NCI-H2171 (cell line): ENCODE measurements at regions not wholly inside any gene's neighbourhood (a gene's known extent, or its start where the extent isn't known, plus 50 kb on each side); places are given as distances from the start of the nearest gene placed in this dataset.

Experiments
- DNase-seq: peaks from one replicate; lab custom pipeline; 2025; lab: John Stamatoyannopoulos, UW

DNA sequence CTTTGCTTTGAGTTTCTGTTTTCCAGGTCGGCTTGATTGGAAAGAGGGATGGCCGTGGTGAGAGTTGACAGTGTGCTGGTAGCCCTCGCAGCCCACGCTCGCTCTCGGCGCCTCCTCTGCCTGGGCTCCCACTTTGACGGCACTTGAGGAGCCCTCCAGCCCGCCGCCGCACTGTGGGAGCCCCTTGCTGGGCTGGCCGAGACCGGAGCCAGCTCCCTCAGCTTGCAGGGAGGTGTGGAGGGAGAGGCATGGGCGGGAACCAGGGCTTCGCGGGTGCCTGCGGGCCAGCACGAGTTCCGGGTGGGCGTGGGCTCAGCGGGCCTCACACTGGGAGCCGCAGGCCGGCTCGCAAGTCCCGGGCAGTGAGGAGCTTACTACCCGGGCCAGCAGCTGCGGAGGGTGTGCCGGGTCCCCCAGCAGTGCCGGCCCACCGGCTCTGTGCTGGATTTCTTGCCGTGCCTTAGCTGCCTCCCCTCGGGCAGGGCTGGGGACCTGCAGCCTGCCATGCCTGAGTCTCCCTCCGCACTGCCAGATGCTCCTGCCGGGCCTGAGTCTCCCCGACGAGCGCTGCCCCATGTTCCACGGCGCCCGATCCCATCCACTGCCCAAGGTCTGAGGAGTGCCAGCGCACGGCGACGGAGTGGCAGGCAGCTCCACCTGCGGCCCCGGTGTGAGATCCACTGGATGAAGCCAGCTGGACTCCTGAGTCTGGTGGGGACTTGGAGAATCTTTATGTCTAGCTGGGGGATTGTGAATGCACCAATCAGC lies 166.4 kb upstream of the FAT1 start:
- no peak for DNase-seq

DNA sequence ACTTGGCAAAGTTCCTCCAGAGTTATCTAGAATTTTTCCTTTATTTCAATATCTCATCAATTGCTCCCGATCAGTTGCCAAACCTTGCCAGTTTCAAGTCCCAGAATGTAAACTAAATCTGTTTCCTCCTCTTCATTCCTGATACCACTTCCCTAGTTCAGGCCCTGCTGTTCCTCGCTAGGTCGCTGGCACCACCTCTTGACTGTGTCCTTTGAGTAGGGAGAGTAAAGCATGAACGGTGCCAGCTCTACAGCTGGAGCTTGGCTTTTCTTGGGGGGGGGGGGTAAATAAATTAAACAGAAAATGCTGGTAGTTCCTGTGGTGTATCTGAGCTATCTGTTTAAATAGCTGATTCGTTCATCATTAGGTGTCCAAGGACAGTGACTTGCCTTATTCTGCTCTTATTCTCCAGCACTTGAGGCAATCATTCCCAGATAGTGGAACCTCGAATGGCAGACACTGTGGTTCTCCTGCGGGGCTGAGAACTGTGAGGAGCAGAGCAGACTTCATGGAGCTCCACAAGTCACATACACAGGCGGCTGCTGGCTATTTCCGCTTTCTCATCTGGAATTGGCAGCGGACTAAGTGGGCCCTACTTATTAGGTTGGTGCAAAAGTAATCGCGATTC lies 168.3 kb upstream of the FAT1 start:
- DNase-seq, result no peak

DNA sequence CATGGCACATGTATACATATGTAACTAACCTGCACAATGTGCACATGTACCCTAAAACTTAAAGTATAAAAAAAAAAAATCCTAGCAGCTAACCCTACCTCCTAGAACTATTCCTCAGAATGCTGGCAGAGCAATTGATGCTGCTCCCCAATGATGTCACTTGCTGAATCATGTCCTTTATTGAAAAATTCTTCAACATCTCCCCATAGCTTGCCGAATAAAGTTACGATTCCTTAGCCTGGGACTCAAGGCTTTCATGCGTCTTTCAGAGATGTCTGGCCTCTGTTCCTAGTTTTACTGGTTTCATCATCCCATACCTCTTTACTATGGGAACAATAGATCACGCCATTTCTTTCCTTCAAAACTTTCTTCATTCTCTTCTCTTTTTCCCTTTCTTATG lies 174.7 kb upstream of the FAT1 start:
- no peak for DNase-seq

DNA sequence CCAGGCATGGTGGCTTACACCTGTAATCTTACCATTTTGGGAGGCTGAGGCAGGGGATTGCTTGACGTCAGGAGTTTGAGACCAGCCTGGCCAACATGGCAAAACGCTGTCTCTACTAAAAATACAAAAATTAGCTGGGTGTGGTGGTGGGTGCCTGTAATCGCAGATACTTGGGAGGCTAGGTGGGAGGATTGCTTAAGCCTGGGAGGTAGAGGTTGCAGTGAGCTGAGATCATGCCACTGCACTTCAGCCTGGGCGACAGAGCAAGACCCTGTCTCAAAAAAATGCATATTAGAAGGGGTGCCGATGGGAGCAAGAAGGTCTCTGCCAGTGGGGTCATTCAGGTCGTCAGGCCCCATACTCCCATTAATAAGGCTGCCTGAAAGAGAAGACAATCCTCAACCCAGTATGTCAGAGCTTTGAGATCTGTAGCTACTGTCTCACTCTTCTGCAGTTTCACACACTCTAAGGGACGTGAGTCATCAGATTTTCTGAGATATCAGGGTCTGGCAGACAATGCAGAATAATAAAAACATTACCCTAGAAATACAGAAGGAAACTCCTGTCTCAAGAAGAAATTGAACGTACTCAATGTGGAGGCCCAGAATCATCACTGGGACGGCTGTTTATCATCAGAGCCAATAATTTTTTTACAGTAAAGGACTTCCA lies 176.7 kb upstream of the FAT1 start:
- DNase-seq, result no peak

DNA sequence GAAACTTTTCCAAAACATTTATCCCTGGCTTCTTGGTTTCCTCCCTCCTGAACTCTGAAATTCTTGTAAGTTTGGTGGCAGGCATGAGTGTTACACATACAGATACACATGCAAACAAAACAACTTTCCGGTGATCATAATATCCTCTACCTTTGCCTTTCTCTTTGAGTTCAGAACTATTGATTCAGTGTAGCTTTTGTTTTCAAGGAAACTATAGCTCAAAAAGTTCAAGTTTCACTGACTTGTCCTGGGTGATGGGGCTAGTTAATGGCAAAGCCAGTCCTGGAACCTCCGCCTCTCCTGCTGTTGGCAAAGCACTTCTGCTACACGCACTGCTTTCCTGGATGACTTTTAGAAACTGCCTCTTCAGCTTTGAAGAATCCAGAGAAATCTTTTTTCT lies 177.3 kb upstream of the FAT1 start:
- no peak for DNase-seq

DNA sequence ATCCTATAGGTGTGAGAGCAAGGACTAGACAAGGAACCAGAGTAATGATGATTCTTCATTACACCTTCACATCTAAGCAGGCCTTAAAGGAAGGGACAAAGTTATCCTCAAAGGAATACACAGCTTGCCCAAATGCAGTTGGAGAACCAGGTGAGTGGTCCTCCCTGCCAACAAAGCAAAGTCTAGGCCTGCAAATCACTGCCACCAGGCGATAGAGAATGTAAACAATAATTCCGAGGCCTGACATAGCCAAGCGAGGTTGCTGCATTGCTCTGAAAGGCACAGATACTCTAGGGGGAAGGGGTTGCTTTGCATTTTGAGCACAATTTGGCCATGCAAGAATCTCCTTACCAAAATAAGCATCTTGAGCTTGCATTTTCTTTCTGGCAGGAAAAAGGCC lies 178.2 kb upstream of the FAT1 start:
- no peak for DNase-seq

DNA sequence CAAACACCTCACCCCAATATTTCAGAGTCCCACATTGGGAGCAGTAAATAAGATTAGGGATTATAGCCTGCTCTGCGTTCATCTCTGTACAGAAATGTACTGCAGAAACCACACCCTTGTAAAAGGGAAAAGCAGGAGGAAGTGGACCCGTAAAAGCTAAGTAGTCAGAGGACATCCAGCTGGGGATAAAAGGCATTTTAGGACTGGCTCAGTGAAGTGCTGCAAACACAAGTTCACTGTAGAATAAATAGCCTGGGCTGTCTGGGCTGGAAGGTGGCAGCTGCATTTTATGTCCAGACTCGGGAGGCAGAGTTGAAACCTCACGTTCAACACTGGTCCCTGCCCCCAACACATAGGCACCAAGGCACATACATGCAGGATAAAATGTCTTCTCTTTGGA lies 178.7 kb upstream of the FAT1 start:
- no peak for DNase-seq

DNA sequence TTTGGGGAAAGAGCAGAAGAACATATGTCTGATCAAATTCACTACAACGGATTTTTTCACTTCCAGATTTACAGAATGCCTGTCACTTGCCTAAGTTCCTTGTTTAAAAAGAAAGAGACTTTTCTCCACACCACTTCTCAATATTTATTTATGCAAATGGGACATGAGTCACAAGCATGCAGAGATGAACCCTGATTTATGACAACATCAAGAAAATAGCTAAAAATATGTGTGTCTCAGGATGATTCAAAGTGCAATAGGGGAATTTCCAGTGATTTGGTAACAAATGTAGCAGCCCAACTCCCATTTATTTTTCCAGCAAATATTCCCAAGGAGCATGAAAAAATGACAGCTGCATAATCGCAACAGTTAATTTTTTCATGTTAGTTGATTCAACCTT lies 180.4 kb upstream of the FAT1 start:
- DNase-seq, result no peak

DNA sequence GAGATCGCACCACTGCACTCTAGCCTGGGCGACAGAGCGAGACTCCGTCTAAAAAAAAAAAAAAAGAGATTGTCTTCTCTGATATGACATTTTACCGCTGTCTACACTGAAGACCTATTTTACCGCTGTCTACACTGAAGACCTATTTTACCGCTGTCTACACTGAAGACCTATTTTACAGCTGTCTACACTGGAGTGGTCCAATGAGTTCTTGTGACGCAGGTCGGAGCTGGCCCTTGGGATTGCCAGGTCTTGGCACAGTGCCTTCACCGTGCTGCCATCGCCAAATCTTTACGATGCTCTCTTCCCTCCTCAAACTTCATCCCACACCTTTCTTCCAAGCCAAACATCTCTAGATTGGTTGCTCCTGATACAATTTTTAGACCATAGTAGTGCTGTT lies 183.1 kb upstream of the FAT1 start:
- DNase-seq, result no peak

DNA sequence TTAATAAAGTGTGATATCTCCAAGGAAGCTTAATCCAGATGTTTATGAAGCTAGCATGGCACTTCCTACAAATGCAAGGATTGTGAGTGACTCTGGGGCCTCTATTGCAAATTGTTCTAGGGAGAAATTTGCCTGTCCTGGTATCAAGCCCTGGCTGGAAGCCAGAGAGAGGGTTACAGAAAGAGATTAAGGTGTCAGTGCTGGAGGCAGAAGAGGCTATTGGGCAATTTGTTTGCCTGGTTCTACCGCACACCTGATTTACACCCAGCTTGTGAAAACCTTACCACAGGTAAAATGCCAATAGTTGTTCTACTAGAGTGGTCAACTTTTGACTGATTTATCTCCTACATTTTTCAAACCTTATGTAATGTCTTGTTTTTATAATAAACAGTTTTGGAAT lies 186.7 kb upstream of the FAT1 start:
- DNase-seq, result no peak

DNA sequence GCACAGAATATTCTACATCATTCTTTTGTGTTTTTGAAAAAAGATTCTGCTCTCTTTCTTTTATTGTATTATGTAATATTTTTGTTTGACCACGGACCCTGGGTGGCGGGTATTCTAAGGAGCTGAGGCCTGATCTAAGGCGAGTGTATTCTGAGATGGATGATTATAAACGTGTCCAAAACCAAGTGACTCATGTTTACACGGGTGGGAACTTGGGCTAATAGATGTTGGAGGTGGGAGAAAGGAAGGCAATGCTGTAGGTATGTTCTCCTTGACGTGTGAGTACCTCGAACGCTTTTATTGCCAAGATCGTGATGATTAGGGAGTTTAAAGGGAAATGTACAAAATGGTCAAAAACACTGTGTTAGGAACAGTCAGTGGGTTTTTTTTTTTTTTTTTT lies 188.9 kb upstream of the FAT1 start:
- DNase-seq, result no peak

DNA sequence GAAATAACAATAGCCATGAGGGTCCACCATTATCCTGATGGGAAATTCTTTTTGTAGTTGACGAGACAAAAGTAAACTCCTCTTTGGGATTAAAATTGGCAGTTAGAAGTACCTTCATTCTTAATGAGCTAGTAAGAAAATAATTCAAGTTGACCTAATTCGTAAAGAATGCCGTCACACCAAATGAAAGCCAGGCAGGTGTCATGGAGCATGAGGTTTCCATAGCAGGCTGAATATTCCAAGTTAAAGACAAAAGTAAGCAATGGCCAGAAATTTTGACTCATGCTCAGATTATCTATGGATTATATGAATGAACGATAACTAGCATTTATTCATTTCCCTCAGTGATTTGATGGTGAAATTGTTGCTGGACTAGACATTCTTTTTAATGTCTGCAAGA lies 192.2 kb upstream of the FAT1 start:
- DNase-seq, result no peak

DNA sequence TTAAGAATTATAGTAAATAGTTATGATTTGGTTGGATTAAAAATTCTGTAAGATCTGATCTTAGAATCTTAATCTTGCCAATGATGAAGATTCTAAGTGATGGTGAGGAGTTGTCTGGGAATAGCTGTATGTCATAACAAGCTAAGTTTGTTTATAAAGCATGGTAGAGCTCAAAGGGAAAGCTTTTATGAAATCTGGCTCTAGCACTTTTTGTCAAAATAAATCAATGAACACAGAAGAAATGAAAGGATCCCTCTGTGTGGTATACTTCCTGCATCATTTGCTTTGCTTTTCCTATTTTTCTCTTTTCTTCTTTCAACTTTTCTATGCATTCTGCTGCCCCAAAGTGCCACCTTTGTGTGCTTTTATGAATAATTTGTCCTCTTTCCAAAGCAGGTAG lies 193.5 kb upstream of the FAT1 start:
- DNase-seq, result no peak

DNA sequence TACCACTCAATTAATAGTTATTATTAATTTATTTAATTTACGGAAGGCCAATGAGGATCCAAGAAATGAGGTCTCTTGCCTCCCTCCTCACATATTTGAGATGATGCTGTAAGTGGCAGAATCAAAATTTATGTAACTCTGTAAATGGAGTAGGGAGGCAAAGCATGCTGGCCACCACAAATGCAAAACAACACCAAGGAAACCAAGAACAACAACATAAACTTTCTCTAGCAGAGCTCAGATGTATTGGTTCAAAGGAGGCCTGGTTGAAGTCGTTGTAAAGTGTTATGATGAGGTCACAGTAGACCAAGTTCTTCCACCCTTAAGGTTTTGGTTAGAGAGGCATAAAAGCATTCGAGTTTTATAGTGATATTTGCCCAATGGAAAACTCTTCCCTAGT lies 194.8 kb upstream of the FAT1 start:
- no peak for DNase-seq

DNA sequence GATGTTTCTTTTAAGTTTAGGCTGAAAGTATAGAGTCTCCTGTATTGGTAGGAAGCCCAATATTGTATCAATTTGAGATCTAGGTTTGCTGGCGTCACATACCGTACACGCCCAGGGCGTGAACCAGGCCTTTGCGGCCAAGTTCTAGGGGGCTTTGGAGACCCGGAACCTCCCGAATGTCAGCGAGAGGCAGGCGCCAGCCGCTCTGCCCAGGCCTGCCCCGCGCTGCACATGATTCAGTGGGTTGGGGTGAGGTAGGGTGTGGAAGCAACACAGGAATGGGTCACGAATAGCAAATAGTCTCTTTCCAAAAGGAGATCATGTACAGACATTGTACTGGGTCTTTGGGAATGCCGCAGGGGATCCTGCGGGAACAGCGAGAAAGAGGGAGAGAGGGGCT lies 195.7 kb upstream of the FAT1 start:
- DNase-seq, result no peak

DNA sequence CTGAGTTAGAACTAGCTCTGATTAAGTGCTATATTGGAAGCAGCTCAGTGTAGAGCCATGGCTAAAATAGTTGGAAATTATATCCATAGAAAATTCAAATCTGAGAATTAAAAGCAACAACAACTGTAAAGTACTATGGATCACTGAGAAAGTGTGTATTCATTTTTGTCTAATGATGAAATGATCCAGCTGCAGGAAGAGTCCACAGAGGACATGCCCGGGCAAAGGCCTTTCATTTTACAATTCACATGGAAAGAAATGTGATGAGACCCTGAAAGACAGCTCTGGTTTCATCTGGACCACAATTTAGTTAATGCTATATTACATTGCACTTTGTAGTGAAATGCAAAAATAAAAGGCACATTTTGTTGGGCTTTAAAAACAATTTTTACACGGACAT lies 196.8 kb upstream of the FAT1 start:
- no peak for DNase-seq

DNA sequence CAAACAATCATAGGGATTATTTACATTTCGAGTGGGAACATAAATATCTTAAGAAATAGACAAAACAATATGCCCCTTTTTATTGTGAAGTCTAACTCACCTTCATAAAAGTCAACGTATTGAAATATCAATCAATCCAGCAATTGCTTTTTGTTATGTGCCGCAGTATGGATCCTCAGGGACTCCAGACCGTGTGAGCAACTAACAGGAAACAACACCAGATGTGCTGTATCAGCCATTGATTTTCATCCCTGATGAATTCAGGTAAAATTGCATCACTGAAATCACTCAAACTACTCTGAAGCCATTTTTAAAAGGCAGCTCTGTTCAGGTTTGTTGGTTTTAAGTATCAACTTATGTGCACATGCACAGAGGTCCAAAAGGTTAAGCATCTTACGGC lies 197.3 kb upstream of the FAT1 start:
- no peak for DNase-seq

DNA sequence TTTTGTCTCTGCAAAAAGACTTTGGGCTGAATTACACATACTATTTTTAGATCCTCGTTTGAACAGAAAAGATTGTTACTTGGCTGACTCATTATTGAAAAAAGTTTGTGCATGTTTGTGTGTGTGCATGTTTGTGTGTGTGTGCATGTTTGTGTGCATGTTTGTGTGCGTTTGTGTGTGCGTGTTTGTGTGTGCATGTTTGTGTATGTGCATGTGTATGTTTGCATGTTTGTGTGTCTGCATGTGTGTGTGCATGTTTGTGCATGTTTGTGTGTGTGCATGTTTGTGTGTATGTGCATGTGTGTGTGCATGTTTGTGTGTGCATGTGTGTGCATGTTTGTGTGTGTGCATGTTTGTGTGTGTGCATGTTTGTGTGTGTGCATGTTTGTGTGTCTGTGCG lies 201.1 kb upstream of the FAT1 start:
- DNase-seq, result no peak

DNA sequence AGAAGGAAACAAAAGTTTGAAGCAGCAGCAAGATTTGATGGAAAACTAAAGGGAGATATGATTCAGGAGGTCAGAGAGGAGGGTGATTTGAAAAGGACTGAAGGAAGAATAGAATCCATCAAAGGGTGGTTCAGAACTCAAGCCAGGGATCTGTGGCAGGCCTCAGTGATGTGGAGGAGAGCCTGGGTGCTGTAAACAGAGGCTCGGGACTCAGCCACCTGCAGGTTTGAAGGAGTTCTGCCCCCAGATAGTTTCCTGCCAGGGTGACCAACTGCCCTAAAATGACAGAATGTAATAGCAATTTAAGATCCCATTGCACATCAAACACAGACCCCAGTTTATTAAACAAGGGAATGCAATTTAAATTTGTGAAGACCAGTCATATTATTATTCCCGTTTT lies 204.0 kb upstream of the FAT1 start:
- no peak for DNase-seq

DNA sequence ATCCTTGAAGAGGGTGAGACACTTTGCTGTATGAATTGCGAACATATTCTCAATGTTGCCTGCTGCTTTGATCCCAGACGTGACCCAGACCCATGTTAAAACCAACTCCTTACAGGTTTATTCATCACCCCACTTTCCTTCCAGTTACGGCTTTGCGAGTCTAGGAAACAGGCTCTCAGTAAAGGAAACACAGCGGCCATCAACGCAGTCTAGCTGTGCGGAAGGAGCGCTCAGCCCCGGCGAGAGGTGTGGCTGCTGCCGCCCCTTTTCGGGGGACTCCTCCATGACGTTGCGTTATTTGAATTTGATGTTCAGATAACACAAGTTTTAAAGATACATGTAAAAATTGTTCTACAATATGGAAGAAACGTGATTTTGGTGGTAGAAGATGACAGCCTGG lies 206.4 kb upstream of the FAT1 start:
- DNase-seq, result no peak

DNA sequence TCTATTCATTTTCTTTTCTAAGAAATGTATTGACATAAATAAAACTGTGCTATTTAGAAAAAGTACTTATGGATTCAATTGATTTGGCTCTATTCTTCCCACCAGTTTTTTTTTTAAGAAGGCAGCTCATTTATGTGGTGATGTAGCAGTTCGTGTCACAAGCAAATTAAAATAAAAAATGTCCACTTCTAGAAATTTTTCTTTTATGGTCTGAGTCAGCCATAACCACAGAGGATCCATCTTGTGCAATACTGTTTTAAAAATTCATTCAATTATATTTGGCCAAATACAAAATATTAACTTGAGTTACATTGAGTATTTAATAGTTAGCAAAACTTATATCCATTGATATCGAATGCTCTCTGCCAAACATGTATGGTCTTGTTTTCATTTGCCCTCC lies 207.9 kb upstream of the FAT1 start:
- no peak for DNase-seq

DNA sequence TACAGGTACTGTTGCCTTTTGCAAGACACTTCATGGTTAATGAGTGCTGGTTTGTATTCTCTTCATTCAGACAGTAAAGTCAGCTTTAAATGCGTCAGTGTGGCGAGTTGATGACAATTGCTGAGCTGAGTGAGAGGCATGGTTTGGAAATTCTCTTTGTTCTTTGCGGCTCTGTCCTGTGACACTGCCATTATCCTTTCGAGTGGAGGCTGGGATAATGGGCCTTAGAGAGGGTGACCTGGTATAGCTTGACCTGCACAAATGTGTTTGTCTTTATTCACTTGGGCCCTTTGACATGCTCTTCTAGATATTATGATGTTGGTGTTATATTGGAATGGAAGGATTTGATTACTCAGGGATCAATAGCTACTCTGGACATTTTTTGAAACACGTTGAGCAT lies 208.5 kb upstream of the FAT1 start:
- no peak for DNase-seq

DNA sequence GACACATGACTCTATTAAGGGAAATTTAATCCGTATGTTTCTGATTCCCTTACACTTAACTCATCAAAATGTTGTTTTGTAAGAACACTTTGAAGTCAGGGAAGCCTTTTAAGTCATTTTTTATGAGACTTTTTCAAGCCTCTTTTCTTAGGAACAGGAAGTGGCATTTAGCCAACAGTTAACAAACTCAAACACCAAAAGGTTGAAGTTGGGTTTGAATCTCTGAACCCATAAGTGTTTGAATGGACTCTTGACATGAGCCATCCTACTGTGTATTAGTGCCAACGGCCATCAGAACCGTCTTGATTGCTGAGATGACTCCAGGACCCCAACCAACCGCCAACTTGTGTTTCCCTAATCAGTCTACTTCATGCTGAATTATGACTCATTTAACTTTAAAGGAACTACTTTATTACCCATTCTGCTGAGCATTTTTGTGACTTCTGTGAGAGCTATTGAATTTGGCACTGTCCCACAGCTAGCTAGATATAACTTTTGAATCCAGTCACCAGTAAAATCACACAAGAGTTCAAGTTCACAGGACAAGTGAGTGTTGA lies 209.1 kb upstream of the FAT1 start:
- DNase-seq, result no peak
